Ishikawa (cell line): ENCODE measurements at regions not wholly inside any gene's neighbourhood (a gene's known extent, or its start where the extent isn't known, plus 50 kb on each side); places are given as distances from the start of the nearest gene placed in this dataset.

Source experiments
- CEBPB ChIP-seq: IDR thresholded peaks from 2 replicates; pipeline ENCODE4 v1.6.1; 2012
- CREB1 ChIP-seq: IDR thresholded peaks from 2 replicates; pipeline ENCODE4 v1.6.1; 2012; ENCODE audit warnings: low read depth
- EGR1 ChIP-seq: IDR thresholded peaks from 2 replicates; pipeline ENCODE4 v1.6.1; 2012
- EP300 ChIP-seq: IDR thresholded peaks from 2 replicates; pipeline ENCODE4 v1.6.1; 2012; ENCODE audit warnings: borderline replicate concordance
- FOXM1 ChIP-seq: IDR thresholded peaks from 2 replicates; pipeline ENCODE4 v1.6.1; 2012; ENCODE audit warnings: low read depth, borderline replicate concordance
- MAX ChIP-seq: IDR thresholded peaks from 2 replicates; pipeline ENCODE4 v1.6.1; 2012
- NFIC ChIP-seq: IDR thresholded peaks from 2 replicates; pipeline ENCODE4 v1.6.1; 2012
- RAD21 ChIP-seq: IDR thresholded peaks from 2 replicates; pipeline ENCODE4 v1.6.1; 2012; ENCODE audit warnings: low read depth
- REST ChIP-seq: IDR thresholded peaks from 2 replicates; pipeline ENCODE4 v1.6.1; 2012; ENCODE audit warnings: low read depth, mild to moderate bottlenecking
- TAF1 ChIP-seq: IDR thresholded peaks from 2 replicates; pipeline ENCODE4 v1.6.1; 2012; ENCODE audit warnings: low read depth, mild to moderate bottlenecking
- TCF12 ChIP-seq: IDR thresholded peaks from 2 replicates; pipeline ENCODE4 v1.6.1; 2012; ENCODE audit warnings: low read depth
- TEAD4 ChIP-seq: IDR thresholded peaks from 2 replicates; pipeline ENCODE4 v1.6.1; 2012
- USF1 ChIP-seq: IDR thresholded peaks from 2 replicates; pipeline ENCODE4 v1.6.1; 2012
- YY1 ChIP-seq: IDR thresholded peaks from 2 replicates; pipeline ENCODE4 v1.6.1; 2012; ENCODE audit warnings: low read depth
- ZBTB7A ChIP-seq: IDR thresholded peaks from 2 replicates; pipeline ENCODE4 v1.6.1; 2012; ENCODE audit warnings: low read depth

- TF ChIP-seq YY1 (no peak), EGR1 (no peak), RAD21 (no peak), FOXM1 (no peak)
Measured at GRCh38 chr6:100138346-100139022, 144.5 kb upstream of the MCHR2 start.

- no peak for TF ChIP-seq USF1
- no peak for TF ChIP-seq CREB1
- TF ChIP-seq CEBPB = no peak
- no peak for TF ChIP-seq MAX
- TF ChIP-seq FOXM1 = no peak
- TF ChIP-seq EP300 = no peak
- no peak for TF ChIP-seq NFIC
- TF ChIP-seq TEAD4 = no peak
- TF ChIP-seq TAF1 = no peak
- TF ChIP-seq EGR1 = no peak
- TF ChIP-seq RAD21 = no peak
- TF ChIP-seq YY1 = no peak
- no peak for TF ChIP-seq ZBTB7A
- no peak for TF ChIP-seq TCF12
- no peak for TF ChIP-seq REST
Measured at GRCh38 chr6:100137759-100138158, 143.7 kb upstream of the MCHR2 start.

- no peak for TF ChIP-seq NFIC
- TF ChIP-seq MAX = no peak
- no peak for TF ChIP-seq TCF12
- no peak for TF ChIP-seq TAF1
- no peak for TF ChIP-seq TEAD4
- TF ChIP-seq REST = no peak
- TF ChIP-seq USF1 = no peak
- TF ChIP-seq YY1 = no peak
- TF ChIP-seq RAD21 = no peak
Measured at GRCh38 chr6:100136590-100136989, 142.6 kb upstream of the MCHR2 start.

- TF ChIP-seq CEBPB (no peak), REST (no peak), NFIC (no peak), RAD21 (no peak)
Measured at GRCh38 chr6:100135977-100136376, 142.0 kb upstream of the MCHR2 start.

GRCh38 chr6:100134703-100135102 is 140.7 kb upstream of the MCHR2 start:
- TF ChIP-seq YY1 = no peak
- no peak for TF ChIP-seq NFIC
- TF ChIP-seq TEAD4 = no peak
- no peak for TF ChIP-seq RAD21
- TF ChIP-seq FOXM1 = no peak
- TF ChIP-seq EGR1 = no peak
- no peak for TF ChIP-seq ZBTB7A
- no peak for TF ChIP-seq USF1
